GM19025 (cell line): ENCODE measurements at regions not wholly inside any gene's neighbourhood (a gene's known extent, or its start where the extent isn't known, plus 50 kb on each side); places are given as distances from the start of the nearest gene placed in this dataset.
"Not testable (repeated sequence)": the region's sequence is repeated elsewhere in the genome, so short reads cannot be mapped to it uniquely, and the experiment has no call there.

Source experiments
- ATAC-seq: cut with Tn5 transposase; IDR thresholded peaks from one replicate; pipeline ENCODE4 v1.9.1; 2021; ENCODE audit warnings: mild to moderate bottlenecking, low read depth, moderate library complexity; ENCODE audit not compliant: unreplicated experiment

DNA sequence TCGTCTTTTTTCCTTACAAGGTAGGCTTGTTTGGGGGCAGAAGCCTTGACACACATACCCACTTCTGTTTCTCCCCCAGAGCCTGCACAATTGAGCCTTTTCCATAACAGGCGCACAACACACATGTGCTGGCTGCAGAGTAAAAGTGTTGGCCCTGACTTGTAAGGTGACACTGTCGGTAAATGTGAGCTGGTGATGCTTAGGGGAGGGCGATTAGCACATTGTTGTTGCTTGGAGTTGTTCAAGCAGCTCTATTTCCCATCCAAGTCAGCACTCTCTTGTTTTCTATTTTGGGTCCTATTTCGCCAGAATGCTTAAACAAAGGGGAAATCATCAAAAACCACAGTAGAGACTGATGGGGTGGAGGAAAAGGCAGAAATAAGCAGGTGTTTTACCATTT lies 51.9 kb upstream of the PTPRJ start:
- ATAC-seq = no peak

DNA sequence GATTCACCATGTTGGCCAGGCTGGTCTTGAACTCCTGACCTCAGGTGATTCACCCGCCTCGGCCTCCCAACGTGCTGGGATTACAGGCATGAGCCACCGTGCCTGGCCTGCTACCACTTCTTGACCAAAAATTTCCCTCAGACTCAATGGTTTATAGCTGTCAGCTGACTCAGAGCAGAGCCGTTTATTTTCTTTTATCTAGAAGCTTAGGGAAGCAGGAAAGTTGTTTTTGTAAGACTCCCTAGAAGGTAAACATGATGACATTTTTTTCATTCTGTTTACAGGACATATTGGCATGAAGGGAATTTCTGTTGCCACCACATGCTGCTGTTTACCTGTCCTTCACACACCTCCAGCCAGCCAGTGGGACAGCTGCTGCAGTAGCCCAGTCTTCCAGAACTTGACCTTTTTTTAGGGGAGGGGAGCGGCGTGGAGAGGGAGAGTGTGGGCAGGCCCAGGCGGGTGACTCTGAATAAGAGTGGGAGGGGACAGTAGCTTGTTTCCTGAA lies 56.1 kb upstream of the PTPRJ start:
- no peak for ATAC-seq

GRCh38 chr11:47923667-47924066 lies 56.7 kb upstream of the PTPRJ start:
- no peak for ATAC-seq

DNA sequence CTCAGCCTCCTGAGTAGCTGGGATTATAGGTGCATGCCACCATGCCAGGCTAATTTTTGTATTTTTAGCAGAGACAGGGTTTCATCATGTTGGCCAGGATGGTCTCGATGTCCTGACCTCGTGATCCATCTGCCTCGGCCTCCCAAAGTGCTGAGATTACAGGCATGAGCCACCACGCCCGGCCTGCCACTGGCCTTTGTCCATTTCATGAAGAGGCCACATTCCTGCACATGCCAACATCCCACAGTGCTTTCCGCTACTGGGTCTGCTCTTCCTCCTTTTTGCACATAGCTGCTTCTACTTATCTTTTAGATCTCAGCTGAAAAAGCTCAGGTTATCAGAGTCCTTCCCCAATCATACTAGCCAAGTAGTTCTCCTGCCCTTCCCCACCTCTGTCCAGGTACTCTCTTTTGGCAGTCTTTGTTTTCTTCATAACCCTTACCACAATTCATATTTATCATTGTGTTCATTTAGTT lies 59.2 kb upstream of the PTPRJ start:
- ATAC-seq = not testable (repeated sequence)

- no peak for ATAC-seq
Measured at GRCh38 chr11:47918882-47919495, 61.4 kb upstream of the PTPRJ start.

GRCh38 chr11:47918370-47918690 lies 62.0 kb upstream of the PTPRJ start:
- ATAC-seq = no peak

- no peak for ATAC-seq
Measured at GRCh38 chr11:47917599-47918369, 62.6 kb upstream of the PTPRJ start.

DNA sequence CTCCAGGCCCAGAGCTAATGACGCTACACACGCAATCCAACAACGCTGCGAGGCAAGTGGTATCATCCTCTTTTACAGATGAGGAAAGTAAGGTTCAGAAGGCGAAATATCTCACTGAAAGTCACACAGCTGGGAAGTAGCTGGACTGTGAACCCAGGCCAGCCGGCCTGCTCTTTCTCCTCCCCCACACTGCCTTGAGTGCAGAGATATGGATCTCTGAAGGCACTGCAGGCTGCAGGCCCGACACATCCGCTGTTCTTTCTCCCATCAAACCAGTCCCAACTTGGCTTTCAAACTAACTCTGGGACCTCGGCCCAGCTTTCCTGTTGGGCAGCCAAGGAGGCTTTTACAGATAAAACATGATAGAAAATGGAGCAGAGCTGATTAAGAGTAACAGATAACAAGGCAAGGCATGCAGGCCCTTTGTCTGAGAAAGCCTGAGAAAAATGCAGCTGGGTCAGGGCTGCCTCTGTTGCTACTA lies 64.0 kb upstream of the PTPRJ start:
- ATAC-seq = no peak

DNA sequence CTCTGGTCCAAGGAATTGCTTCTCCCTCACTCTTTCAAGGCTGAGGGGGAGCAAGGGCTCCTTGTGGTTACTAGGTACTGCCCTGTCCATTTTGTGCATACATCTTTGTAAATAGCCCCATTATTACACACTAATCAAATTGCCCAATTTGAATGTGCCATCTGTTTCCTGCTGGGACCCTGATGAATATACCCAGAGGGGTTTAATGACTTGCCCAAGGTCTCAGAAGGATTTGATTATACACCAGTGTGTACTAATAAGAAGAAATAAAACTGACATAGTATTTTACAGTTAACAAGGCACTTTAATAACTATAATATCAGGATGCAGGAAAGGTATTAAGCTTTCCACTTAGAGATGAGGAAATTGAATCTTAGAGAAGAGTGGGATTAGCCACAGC lies 64.6 kb upstream of the PTPRJ start:
- no peak for ATAC-seq

DNA sequence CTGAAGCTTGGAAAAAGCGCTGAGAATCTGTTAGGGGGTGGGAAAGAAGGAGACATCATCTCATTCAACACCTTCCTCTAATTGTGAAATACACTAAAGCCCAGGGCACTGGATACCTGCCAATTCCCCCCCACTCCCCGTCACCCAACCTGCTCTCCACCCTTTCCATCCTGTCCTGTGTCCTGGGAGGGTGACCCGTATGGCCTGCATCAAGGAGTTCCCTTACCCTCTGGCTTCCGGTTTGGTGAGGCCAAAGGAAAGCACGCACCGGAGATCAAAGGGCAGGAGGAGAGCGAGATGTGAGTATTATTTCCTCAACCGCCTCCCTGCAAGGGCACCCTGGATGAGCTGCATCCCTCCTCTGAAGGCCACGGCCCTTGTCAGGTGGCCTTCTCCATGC lies 65.0 kb upstream of the PTPRJ start:
- ATAC-seq = no peak

- no peak for ATAC-seq
Measured at GRCh38 chr11:47914743-47915142, 65.6 kb upstream of the PTPRJ start.

DNA sequence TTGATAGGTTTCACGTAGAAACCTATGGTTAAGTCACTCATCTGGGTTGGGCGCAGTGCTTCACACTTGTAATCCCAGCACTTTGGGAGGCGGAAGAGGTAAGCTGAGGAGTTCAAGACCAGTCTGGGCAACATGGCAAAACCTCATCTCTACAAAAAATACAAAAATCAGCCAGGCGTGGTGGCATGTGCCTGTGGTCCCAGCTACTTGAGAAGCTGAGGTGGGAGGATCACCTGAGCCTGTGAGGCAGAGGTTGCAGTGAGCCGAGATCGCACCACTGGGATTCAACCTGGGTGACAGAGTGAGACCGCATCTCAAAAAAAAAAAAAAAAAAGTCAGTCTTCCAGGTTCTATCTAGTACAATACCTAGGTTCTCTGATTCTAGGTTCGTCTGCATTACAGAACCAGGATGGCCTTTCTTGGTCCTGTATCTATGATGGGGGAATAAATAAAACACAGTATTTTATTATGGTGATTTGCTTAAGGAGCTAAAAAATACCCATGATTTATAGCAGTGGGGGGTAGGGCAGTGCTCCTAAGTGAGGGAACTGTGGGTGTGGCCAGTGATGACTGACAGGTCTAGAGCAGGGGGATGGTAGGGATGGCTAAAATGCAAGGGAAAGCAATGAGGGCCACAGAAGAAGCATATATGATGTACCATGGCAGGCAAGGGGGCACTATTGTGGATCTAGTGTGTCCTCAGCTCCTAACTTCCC lies 65.5 kb upstream of the NUP160 start:
- ATAC-seq = no peak

GRCh38 chr11:47912843-47913437 lies 64.8 kb upstream of the NUP160 start:
- ATAC-seq = no peak

DNA sequence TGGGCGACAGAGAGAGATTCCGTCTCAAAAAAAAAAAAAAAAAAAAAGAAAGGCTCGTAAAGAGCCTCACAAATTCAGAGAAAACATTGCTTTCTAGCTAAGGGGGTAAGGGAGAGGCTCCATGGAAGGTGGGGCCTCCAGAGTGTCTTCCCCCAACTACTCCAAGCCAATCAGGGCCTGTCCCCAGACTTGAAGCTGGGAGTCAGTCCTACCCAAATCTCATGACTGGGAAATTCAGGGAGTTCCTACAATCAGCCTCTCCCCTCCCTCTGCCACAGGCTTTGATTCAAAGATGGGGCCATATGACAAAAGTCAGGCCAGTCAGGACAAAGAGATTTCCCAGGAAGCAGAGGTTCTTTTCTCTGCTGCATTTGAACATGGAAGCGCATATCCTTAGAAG lies 63.0 kb upstream of the NUP160 start:
- ATAC-seq = no peak

DNA sequence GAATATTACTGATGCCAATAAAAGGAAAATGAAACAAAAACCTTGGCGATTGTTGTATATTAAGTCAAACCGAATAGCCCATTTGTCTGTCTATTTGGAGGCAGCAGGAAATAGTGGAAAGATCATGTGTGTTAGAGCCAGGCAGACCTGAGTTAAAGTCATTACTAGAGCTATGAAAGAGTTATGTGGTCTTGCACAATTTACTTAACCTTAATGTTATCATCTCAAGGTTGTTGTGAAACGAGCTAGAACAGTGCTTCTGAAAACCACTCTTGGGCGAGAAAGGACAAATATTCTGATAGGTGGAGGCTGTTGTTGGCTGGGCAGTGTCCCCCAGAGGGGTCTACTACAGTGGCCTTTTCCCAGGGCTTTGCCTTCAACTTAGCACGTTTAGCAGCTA lies 60.0 kb upstream of the NUP160 start:
- no peak for ATAC-seq

DNA sequence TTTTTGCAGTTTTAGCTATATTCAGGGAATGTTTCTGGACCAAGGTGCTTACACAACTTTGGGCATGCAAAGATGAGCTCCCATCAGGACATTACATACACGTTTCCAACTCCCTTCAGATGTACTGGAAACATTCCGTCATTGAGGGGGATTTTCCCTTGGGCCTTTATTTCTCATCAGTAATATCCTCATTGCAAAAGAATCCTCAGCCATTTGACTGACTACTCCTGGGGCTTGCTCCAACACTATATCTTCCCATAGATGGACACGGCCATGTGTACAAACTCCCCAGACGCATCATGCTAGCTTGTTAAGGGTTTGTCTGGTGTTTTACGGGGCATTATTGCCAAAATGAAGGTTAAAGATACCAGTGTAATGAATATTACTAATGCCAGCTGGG lies 59.3 kb upstream of the NUP160 start:
- ATAC-seq = no peak

- no peak for ATAC-seq
Measured at GRCh38 chr11:47906066-47906465, 57.9 kb upstream of the NUP160 start.

DNA sequence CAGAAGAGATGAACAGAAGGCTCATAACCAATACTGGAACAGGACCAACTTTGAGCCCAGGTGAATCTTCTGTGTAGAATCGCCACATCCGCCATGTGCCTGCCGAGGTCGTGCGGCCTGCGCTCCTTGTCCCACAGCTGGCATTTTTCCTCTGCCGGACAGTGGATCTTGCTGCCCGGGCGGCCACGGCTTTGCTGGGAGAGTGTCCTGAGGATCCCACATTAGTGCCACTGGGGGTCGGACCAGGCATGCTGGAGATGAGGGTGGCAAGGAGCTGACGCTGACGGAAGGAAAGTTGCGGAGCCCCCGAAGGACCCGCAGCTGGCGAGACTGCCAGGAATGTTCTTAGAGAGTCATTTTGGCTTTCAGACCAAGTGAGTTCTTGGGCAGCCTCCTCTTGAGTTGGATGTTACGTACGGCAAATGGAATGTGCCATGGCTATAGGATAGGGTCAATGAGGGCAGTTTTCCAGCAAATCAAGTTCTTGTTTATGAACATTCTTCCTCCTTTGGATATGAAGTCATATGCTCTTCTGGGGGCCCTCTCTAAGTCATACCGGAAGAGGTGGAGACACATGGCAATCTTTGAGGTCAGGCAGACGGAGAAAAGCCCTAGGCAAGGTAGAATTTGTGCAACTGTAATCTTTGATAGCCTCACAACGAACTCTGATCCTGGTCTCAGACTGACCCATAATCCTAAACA lies 57.4 kb upstream of the NUP160 start:
- ATAC-seq = no peak

DNA sequence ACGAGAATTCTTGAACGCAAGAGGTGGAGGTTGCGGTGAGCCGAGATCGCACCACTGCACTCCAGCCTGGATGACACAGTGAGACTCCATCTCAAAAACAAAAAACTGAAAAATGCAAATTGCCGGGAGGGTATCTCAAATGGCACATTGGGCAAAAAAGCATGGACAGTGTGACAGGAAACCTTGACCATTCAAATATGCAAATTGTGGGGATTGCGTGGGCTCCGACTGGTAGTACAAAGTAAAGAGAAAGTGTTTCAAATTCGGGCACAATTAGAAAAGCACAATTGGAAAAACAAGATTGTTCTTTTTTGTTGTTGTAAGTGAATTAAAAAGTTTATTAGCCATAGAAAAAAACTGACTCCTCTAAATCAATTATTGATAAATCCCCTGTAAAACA lies 56.7 kb upstream of the NUP160 start:
- no peak for ATAC-seq

DNA sequence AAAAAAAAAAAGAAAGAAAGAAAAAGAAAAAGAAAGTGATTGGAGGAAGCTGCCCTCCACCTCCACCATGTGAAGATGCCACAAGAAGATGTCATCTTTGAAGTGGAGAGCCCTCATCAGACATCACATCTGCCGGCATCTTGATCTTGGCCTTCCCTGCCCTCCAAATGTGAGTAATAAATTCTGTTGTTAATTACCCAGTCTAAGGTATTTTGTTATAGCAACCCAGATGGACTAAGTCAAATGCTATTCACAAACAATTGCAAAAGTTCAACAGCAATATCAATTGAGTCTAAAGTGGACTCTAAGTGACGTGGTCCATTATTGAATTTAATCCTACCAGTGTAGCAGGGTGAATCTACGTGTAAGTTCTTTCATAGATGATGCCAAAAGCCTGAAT lies 55.9 kb upstream of the NUP160 start:
- no peak for ATAC-seq
